H9 (cell line): ENCODE measurements at regions not wholly inside any gene's neighbourhood (a gene's known extent, or its start where the extent isn't known, plus 50 kb on each side); places are given as distances from the start of the nearest gene placed in this dataset.
A peak's percentile ranks its signal among the peaks of the same experiment; 100 is the strongest.

ENCODE experiments used
- DNase-seq: peaks from one replicate; pipeline ENCODE4 v3.0.0-alpha.2; 2017
- H2AFZ ChIP-seq: one replicate; pipeline ENCODE4 v1.6.1; 2013; ENCODE audit warnings: mild to moderate bottlenecking, low read length, control low read depth, moderate library complexity
- H2AK5ac ChIP-seq: 2 replicates; pipeline ENCODE4 v1.6.1; 2013; ENCODE audit warnings: low read length, control low read depth, mixed read lengths; ENCODE audit not compliant: insufficient read length
- H2BK120ac ChIP-seq: one replicate; pipeline ENCODE4 v1.6.1; 2013; ENCODE audit warnings: low read depth, mild to moderate bottlenecking, low read length, control low read depth, inconsistent platforms; ENCODE audit not compliant: poor library complexity, severe bottlenecking
- H2BK12ac ChIP-seq: 2 replicates; pipeline ENCODE4 v1.6.1; 2013; ENCODE audit warnings: low read length, control low read depth, mixed read lengths, low read depth; ENCODE audit not compliant: insufficient read length
- H2BK15ac ChIP-seq: 2 replicates; pipeline ENCODE4 v1.6.1; 2013; ENCODE audit warnings: low read depth, low read length, control low read depth
- H2BK20ac ChIP-seq: one replicate; pipeline ENCODE4 v1.6.1; 2013; ENCODE audit warnings: low read depth, mild to moderate bottlenecking, low read length, control low read depth, inconsistent platforms; ENCODE audit not compliant: poor library complexity, severe bottlenecking
- H2BK5ac ChIP-seq: 2 replicates; pipeline ENCODE4 v1.6.1; 2013; ENCODE audit warnings: low read length, control low read depth, mixed read lengths; ENCODE audit not compliant: insufficient read length
- H3K14ac ChIP-seq: 2 replicates; pipeline ENCODE4 v1.6.1; 2013; ENCODE audit warnings: low read length, control low read depth; ENCODE audit not compliant: insufficient read depth
- H3K18ac ChIP-seq: 2 replicates; pipeline ENCODE4 v1.6.1; 2013; ENCODE audit warnings: low read depth, mild to moderate bottlenecking, mixed read lengths, low read length, control low read depth; ENCODE audit not compliant: insufficient read length
- H3K23ac ChIP-seq: 2 replicates; pipeline ENCODE4 v1.6.1; 2013; ENCODE audit warnings: low read length, control low read depth, mixed read lengths, low read depth; ENCODE audit not compliant: insufficient read length
- H3K23me2 ChIP-seq: 2 replicates; pipeline ENCODE4 v1.6.1; 2013; ENCODE audit warnings: low read depth, mild to moderate bottlenecking, mixed read lengths, low read length, control low read depth; ENCODE audit not compliant: insufficient read length, poor library complexity, severe bottlenecking
- H3K27ac ChIP-seq: 2 replicates; pipeline ENCODE4 v1.5.1; 2013; ENCODE audit warnings: low read length, control low read depth, mixed read lengths, low read depth; ENCODE audit not compliant: insufficient read length
- H3K27me3 ChIP-seq: 2 replicates; pipeline ENCODE4 v1.6.1; 2013; ENCODE audit warnings: low read length, control low read depth, inconsistent platforms; ENCODE audit not compliant: insufficient read depth
- H3K4ac ChIP-seq: 2 replicates; pipeline ENCODE4 v1.6.1; 2013; ENCODE audit warnings: low read depth, mild to moderate bottlenecking, control low read depth, inconsistent platforms, low read length, moderate library complexity
- H3K4me1 ChIP-seq: 2 replicates; pipeline ENCODE4 v1.6.1; 2013; ENCODE audit warnings: low read length, control low read depth, inconsistent platforms; ENCODE audit not compliant: insufficient read depth
- H3K4me2 ChIP-seq: 2 replicates; pipeline ENCODE4 v1.6.1; 2013; ENCODE audit warnings: low read length, control low read depth, mixed read lengths; ENCODE audit not compliant: insufficient read length, insufficient read depth
- H3K56ac ChIP-seq: 2 replicates; pipeline ENCODE4 v1.6.1; 2013; ENCODE audit warnings: low read depth, mild to moderate bottlenecking, mixed read lengths, low read length, control low read depth; ENCODE audit not compliant: insufficient read length
- H3K79me1 ChIP-seq: 2 replicates; pipeline ENCODE4 v1.6.1; 2013; ENCODE audit warnings: low read depth, mild to moderate bottlenecking, moderate library complexity, low read length, control low read depth, inconsistent platforms; ENCODE audit not compliant: insufficient read depth, poor library complexity, severe bottlenecking
- H3K79me2 ChIP-seq: 2 replicates; pipeline ENCODE4 v1.6.1; 2013; ENCODE audit warnings: low read length, control low read depth, inconsistent platforms; ENCODE audit not compliant: insufficient read depth
- H3K9ac ChIP-seq: 2 replicates; pipeline ENCODE4 v1.6.1; 2013; ENCODE audit warnings: low read length, control low read depth, mixed read lengths; ENCODE audit not compliant: insufficient read length; ENCODE audit errors: extremely low read depth
- H3K9me3 ChIP-seq: one replicate; pipeline ENCODE4 v1.6.1; 2013; ENCODE audit warnings: low read depth, low read length, inconsistent platforms; ENCODE audit not compliant: control insufficient read depth
- H3T11ph ChIP-seq: one replicate; pipeline ENCODE4 v1.6.1; 2013; ENCODE audit warnings: mild to moderate bottlenecking, low read length, control low read depth, inconsistent platforms
- H4K20me1 ChIP-seq: one replicate; pipeline ENCODE4 v1.6.1; 2013; ENCODE audit not compliant: control insufficient read depth, insufficient read length, insufficient read depth
- H4K5ac ChIP-seq: 2 replicates; pipeline ENCODE4 v1.6.1; 2013; ENCODE audit warnings: low read depth, mild to moderate bottlenecking, mixed read lengths, low read length, control low read depth; ENCODE audit not compliant: insufficient read length
- H4K8ac ChIP-seq: replicated peaks from 2 replicates; pipeline ENCODE4 v1.6.1; 2013; ENCODE audit warnings: low read length, control low read depth, mixed read lengths, low read depth; ENCODE audit not compliant: insufficient read length
- H4K91ac ChIP-seq: 2 replicates; pipeline ENCODE4 v1.6.1; 2013; ENCODE audit warnings: low read depth, mild to moderate bottlenecking, moderate library complexity, mixed read lengths, low read length, control low read depth; ENCODE audit not compliant: insufficient read length
- H3K27ac Mint-ChIP-seq, 3 experiments: 2 replicates in 2 of 3; 3 replicates in 1 of 3; pipeline ENCODE4 v1.8.0; 2020 to 2021; ENCODE audit warnings: mixed read lengths in 3 of 3, mild to moderate bottlenecking in 1 of 3, moderate library complexity in 1 of 3
- H3K27me3 Mint-ChIP-seq: 2 replicates; pipeline ENCODE4 v1.8.0; 2021; ENCODE audit warnings: low read depth, mild to moderate bottlenecking, moderate library complexity, mixed read lengths
- H3K36me3 Mint-ChIP-seq, 3 experiments: 2 replicates in 2 of 3; 3 replicates in 1 of 3; pipeline ENCODE4 v1.8.0; 2020 to 2021; ENCODE audit warnings: low read depth in 3 of 3, mixed read lengths in 3 of 3; ENCODE audit not compliant: insufficient read depth in 1 of 3
- H3K4me1 Mint-ChIP-seq, 2 experiments: 2 replicates each; pipeline ENCODE4 v1.8.0; 2020; ENCODE audit warnings: mixed read lengths in 2 of 2
- H3K4me3 Mint-ChIP-seq, 2 experiments: 2 replicates in 1 of 2; 3 replicates in 1 of 2; pipeline ENCODE4 v1.8.0; 2020 to 2021; ENCODE audit warnings: mild to moderate bottlenecking in 2 of 2, mixed read lengths in 2 of 2, moderate library complexity in 1 of 2
- H3K9me3 Mint-ChIP-seq, 2 experiments: 2 replicates in 1 of 2; 3 replicates in 1 of 2; pipeline ENCODE4 v1.8.0; 2020; ENCODE audit warnings: mild to moderate bottlenecking in 2 of 2, mixed read lengths in 2 of 2, moderate library complexity in 1 of 2
- CTCF ChIP-seq: fragments of 200-600 bp; sonication (generic); conservative IDR thresholded peaks from 3 replicates; pipeline ENCODE4 v1.8.0; 2021; ENCODE audit warnings: antibody characterized with exemption, mild to moderate bottlenecking
- WGBS: extraction: QIAGEN DNeasy Blood & Tissue Kit; methylation state at CpG from one replicate; pipeline ENCODE4 v1.1.7; 2013; ENCODE audit warnings: missing lambda C conversion rate, low lambda C conversion rate, mixed read lengths; ENCODE audit not compliant: insufficient read length; ENCODE audit errors: extremely low coverage; 5-methylcytosine and 5-hydroxymethylcytosine counted together

GRCh38 chr6:98016565-98016964, 733.5 kb upstream of the MMS22L start:
- Histone ChIP-seq H2BK15ac (0 out of 2 replicates have a peak overlapping the region, but pooled peaks have one; percentile 85), H3K9me3 (no peaks in the 10 kb centered on the region), H2BK12ac (no peak overlapping the region), H2BK120ac (no peak overlapping the region), H3K23ac (peak overlapping the region; percentile 79), H3K27ac (no peak overlapping the region), H3T11ph (no peak overlapping the region), H3K79me1 (no peaks in the 10 kb centered on the region), H3K79me2 (no peaks in the 10 kb centered on the region), H3K4me1 (peaks cover 10% of the 10 kb centered on the region), H4K20me1 (no peaks in the 10 kb centered on the region), H3K9ac (no peak overlapping the region), H2AK5ac (no peak overlapping the region), H2AFZ (no peak overlapping the region), H3K18ac (peak overlapping the region; percentile 47), H3K56ac (no peak overlapping the region), H3K4ac (no peak overlapping the region), H4K8ac (no peak overlapping the region), H4K91ac (no peak overlapping the region), H3K27me3 (no peaks in the 10 kb centered on the region), H4K5ac (no peak overlapping the region), H2BK20ac (peak overlapping the region; percentile 26), H3K14ac (no peak overlapping the region), H2BK5ac (no peak overlapping the region), H3K23me2 (no peaks in the 10 kb centered on the region), H3K4me2 (no peak overlapping the region)
- DNase-seq: no peak
- H3K4me3 Mint-ChIP-seq: no peak overlapping the region
- TF ChIP-seq CTCF: no peak
- H3K27me3 Mint-ChIP-seq: no peaks in the 10 kb centered on the region
- peaks cover 16 to 33% of the 10 kb centered on the region in 2 experiments for H3K4me1 Mint-ChIP-seq
- peak overlapping the region in 1 of 3 experiments; percentile 2; a peak in 2 of 7 replicates for H3K27ac Mint-ChIP-seq
- H3K9me3 Mint-ChIP-seq: no peaks in the 10 kb centered on the region
- WGBS: no CpG with 5 or more reads among the region's 4 CpGs
- no peaks in the 10 kb centered on the region for H3K36me3 Mint-ChIP-seq
